ELF-1 (cell line): ENCODE measurements at regions not wholly inside any gene's neighbourhood (a gene's known extent, or its start where the extent isn't known, plus 50 kb on each side); places are given as distances from the start of the nearest gene placed in this dataset.
A peak's percentile ranks its signal among the peaks of the same experiment; 100 is the strongest.
"Not testable (repeated sequence)": the region's sequence is repeated elsewhere in the genome, so short reads cannot be mapped to it uniquely, and the experiment has no call there.

Experiments used
- DNase-seq: peaks from one replicate; pipeline ENCODE4 v3.0.0-alpha.2; 2016; ENCODE audit warnings: low read depth, low spot score

- DNase-seq = no peak
These were observed 755.2 kb upstream of the CDH10 start for GRCh38 chr5:25399878-25400480.

- no peak for DNase-seq
These were observed 749.2 kb upstream of the CDH10 start for GRCh38 chr5:25393957-25394356.

GRCh38 chr5:25393256-25393655, 748.5 kb upstream of the CDH10 start:
- no peak for DNase-seq

GRCh38 chr5:25387953-25388352, 743.2 kb upstream of the CDH10 start:
- no peak for DNase-seq

- peak; percentile 88 for DNase-seq
These were observed 718.0 kb upstream of the CDH10 start for GRCh38 chr5:25362799-25363198.

GRCh38 chr5:25358919-25359318, 714.1 kb upstream of the CDH10 start:
- no peak for DNase-seq

- DNase-seq = no peak
These were observed 712.8 kb upstream of the CDH10 start for GRCh38 chr5:25357605-25358004.

- no peak for DNase-seq
These were observed 705.0 kb upstream of the CDH10 start for GRCh38 chr5:25349746-25350145.

GRCh38 chr5:25345240-25345771, 700.5 kb upstream of the CDH10 start:
- no peak for DNase-seq

- DNase-seq = no peak
These were observed 694.8 kb upstream of the CDH10 start for GRCh38 chr5:25339541-25339940.

- DNase-seq = no peak
These were observed 689.6 kb upstream of the CDH10 start for GRCh38 chr5:25334350-25334749.

- DNase-seq = no peak
These were observed 685.9 kb upstream of the CDH10 start for GRCh38 chr5:25330721-25331120.

- DNase-seq = no peak
These were observed 682.4 kb upstream of the CDH10 start for GRCh38 chr5:25327172-25327571.

GRCh38 chr5:25301836-25302235, 657.1 kb upstream of the CDH10 start:
- no peak for DNase-seq

GRCh38 chr5:25295067-25295466, 650.3 kb upstream of the CDH10 start:
- no peak for DNase-seq

- DNase-seq = not testable (repeated sequence)
These were observed 645.0 kb upstream of the CDH10 start for GRCh38 chr5:25289766-25290165.

- no peak for DNase-seq
These were observed 641.5 kb upstream of the CDH10 start for GRCh38 chr5:25286319-25286718.

GRCh38 chr5:25285136-25285535, 640.4 kb upstream of the CDH10 start:
- no peak for DNase-seq

- DNase-seq = not testable (repeated sequence)
These were observed 618.7 kb upstream of the CDH10 start for GRCh38 chr5:25263507-25263906.

- DNase-seq = no peak
These were observed 617.4 kb upstream of the CDH10 start for GRCh38 chr5:25262221-25262620.

- DNase-seq = no peak
These were observed 610.4 kb upstream of the CDH10 start for GRCh38 chr5:25255128-25255527.

GRCh38 chr5:25241981-25242380, 597.2 kb upstream of the CDH10 start:
- no peak for DNase-seq

GRCh38 chr5:25238720-25239119, 593.9 kb upstream of the CDH10 start:
- not testable (repeated sequence) for DNase-seq
